ENCODE measurements at regions not wholly inside any gene's neighbourhood (a gene's known extent, or its start where the extent isn't known, plus 50 kb on each side); places are given as distances from the start of the nearest gene placed in this dataset.
"Not testable (repeated sequence)": the region's sequence is repeated elsewhere in the genome, so short reads cannot be mapped to it uniquely, and the experiment has no call there.

GRCh38 chr3:87694678-87695077 lies 364.1 kb downstream of the CGGBP1 start:
- DNase-seq (ENCODE audit: low read depth), result no peak
- no peak overlapping the region for H3K4me3 ChIP-seq (ENCODE audit: control insufficient read depth, low read depth, low read length)
- no peak for TF ChIP-seq CTCF (conservative IDR thresholded peaks at IDR 0.05; ENCODE audit: control insufficient read depth, insufficient read depth, low read depth, low read length)

- TF ChIP-seq CTCF (conservative IDR thresholded peaks at IDR 0.05; ENCODE audit: control insufficient read depth, insufficient read depth, low read depth, low read length), result no peak
- DNase-seq (ENCODE audit: low read depth), result no peak
- H3K4me3 ChIP-seq (ENCODE audit: control insufficient read depth, low read depth, low read length), result no peak overlapping the region
These were observed 367.7 kb downstream of the CGGBP1 start for GRCh38 chr3:87691109-87691508.

GRCh38 chr3:87678984-87679660 lies 379.7 kb downstream of the CGGBP1 start:
- not testable (repeated sequence) for H3K4me3 ChIP-seq (ENCODE audit: control insufficient read depth, low read depth, low read length); DNase-seq (ENCODE audit: low read depth)

GRCh38 chr3:87674397-87675161 lies 384.2 kb downstream of the CGGBP1 start:
- H3K4me3 ChIP-seq (ENCODE audit: control insufficient read depth, low read depth, low read length), result no peak overlapping the region
- no peak for DNase-seq (ENCODE audit: low read depth)
- TF ChIP-seq CTCF (conservative IDR thresholded peaks at IDR 0.05; ENCODE audit: control insufficient read depth, insufficient read depth, low read depth, low read length), result no peak

GRCh38 chr3:87673132-87673531 lies 385.7 kb downstream of the CGGBP1 start:
- no peak overlapping the region for H3K4me3 ChIP-seq (ENCODE audit: control insufficient read depth, low read depth, low read length)
- DNase-seq (ENCODE audit: low read depth), result no peak
- TF ChIP-seq CTCF (conservative IDR thresholded peaks at IDR 0.05; ENCODE audit: control insufficient read depth, insufficient read depth, low read depth, low read length), result no peak

GRCh38 chr3:87654184-87654583 lies 377.8 kb upstream of the POU1F1 start:
- no peak for TF ChIP-seq CTCF (conservative IDR thresholded peaks at IDR 0.05; ENCODE audit: control insufficient read depth, insufficient read depth, low read depth, low read length)
- DNase-seq (ENCODE audit: low read depth), result no peak
- no peak overlapping the region for H3K4me3 ChIP-seq (ENCODE audit: control insufficient read depth, low read depth, low read length)

DNA sequence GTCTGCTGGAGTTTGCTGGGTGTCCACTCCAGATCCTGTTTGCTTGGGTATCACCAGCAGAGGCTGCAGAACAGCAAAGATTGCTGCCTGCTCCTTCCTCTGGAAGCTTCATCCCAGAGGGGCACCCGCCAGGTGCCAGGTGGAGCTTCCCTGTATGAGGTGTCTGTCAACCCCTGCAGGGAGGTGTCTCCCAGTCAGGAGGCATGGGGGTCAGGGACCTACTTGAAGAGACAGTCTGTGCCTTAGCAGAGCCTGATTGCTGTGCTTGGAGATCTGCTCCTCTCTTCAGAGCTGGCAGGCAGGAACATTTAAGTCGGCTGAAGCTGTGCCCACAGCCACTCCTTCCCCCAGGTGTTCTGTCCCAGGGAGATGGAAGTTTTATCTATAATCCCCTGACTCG lies 376.8 kb upstream of the POU1F1 start:
- DNase-seq (ENCODE audit: low read depth); H3K4me3 ChIP-seq (ENCODE audit: control insufficient read depth, low read depth, low read length): not testable (repeated sequence)
